Tibial nerve (tissue), 4 donors: ENCODE measurements at regions not wholly inside any gene's neighbourhood (a gene's known extent, or its start where the extent isn't known, plus 50 kb on each side); places are given as distances from the start of the nearest gene placed in this dataset.

Source experiments
- DNase-seq, 2 donors: peaks; one replicate each; pipeline ENCODE4 v3.0.0-alpha.2; 2019; ENCODE audit warnings: low spot score in 2 of 2
- H3K27ac ChIP-seq, 4 donors: fragments of 200-600 bp; sonication (generic) in 3 of 4; one replicate each; pipeline ENCODE4 v1.5.1; 2017 to 2019; ENCODE audit warnings: mild to moderate bottlenecking in 1 of 4
- H3K27me3 ChIP-seq, 2 donors: fragments of 200-600 bp; sonication (generic) in 1 of 2; one replicate each; pipeline versions ENCODE4 v1.5.1 to v1.6.0; 2017 to 2019
- H3K36me3 ChIP-seq, 3 donors: fragments of 200-600 bp; sonication (generic); one replicate each; pipeline ENCODE4 v1.5.1; 2018 to 2019
- H3K4me1 ChIP-seq, 4 donors: fragments of 200-600 bp; sonication (generic) in 3 of 4; one replicate each; pipeline ENCODE4 v1.5.1; 2017 to 2019
- H3K4me3 ChIP-seq, 4 donors: fragments of 200-600 bp; sonication (generic) in 3 of 4; one replicate each; pipeline ENCODE4 v1.5.1; 2017 to 2019; ENCODE audit warnings: mild to moderate bottlenecking in 1 of 4, moderate library complexity in 1 of 4
- H3K9me3 ChIP-seq, 4 donors: fragments of 200-600 bp; sonication (generic) in 3 of 4; one replicate each; pipeline ENCODE4 v1.5.1; 2017 to 2019
- CTCF ChIP-seq, 5 experiments: fragments of 200-600 bp in 3 of 5; fragments of 450-650 bp in 2 of 5; sonication (generic) in 3 of 5; IDR thresholded peaks; one replicate each; pipeline ENCODE4 v1.5.1; 2016 to 2019; ENCODE audit warnings: antibody characterized with exemption in 5 of 5, mild to moderate bottlenecking in 3 of 5, moderate library complexity in 2 of 5
- EP300 ChIP-seq, 2 donors: sonication (generic); formaldehyde crosslinking; IDR thresholded peaks; one replicate each; pipeline ENCODE4 v1.6.1; 2017; ENCODE audit warnings: antibody characterized with exemption in 2 of 2, mild to moderate bottlenecking in 1 of 2
- POLR2A ChIP-seq, 2 donors: fragments of 450-650 bp; IDR thresholded peaks; one replicate each; pipeline ENCODE4 v1.6.1; 2017; ENCODE audit warnings: antibody characterized with exemption in 2 of 2, mild to moderate bottlenecking in 2 of 2, moderate library complexity in 2 of 2
- WGBS, 2 donors: methylation state at CpG; one replicate each; pipeline ENCODE4 v1.1.5; 2018; 5-methylcytosine and 5-hydroxymethylcytosine counted together

- no peak overlapping the region for H3K27ac ChIP-seq
- H3K4me3 ChIP-seq, result no peak overlapping the region
- DNase-seq, result no peak
- whole genome bisulfite sequencing, 2 donors, result 93 to 94% methylated on average over 5 of the region's 5 CpGs
- TF ChIP-seq POLR2A (IDR thresholded peaks at IDR 0.05) (no peak), CTCF (IDR thresholded peaks at IDR 0.05) (no peak), EP300 (IDR thresholded peaks at IDR 0.05) (no peak)
- H3K27me3 ChIP-seq, result no peaks in the 10 kb centered on the region
- no peaks in the 10 kb centered on the region for H3K9me3 ChIP-seq
- no peaks in the 10 kb centered on the region for H3K4me1 ChIP-seq
- H3K36me3 ChIP-seq, result no peaks in the 10 kb centered on the region
Measured at GRCh38 chr2:4832642-4833041, 859.5 kb upstream of the SOX11 start.

DNA sequence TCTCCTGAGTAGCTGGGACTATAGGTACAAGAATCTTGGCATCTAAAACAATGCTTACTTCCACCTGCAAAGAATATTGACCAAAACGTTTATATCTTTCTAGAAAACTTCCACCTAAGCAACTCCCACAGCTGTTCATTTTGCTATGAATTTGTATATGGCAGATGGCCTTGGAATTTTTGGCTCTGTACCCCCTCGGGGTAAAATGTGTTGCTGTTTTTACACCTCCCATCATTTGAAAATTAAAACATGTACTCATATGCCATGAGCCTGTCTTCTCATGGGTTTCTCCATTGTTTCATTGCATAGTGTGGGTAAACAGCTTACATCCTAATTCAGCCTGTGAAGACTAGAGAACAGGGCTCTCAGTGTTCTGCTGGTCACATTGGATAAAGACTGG is 853.6 kb upstream of the SOX11 start:
- no peaks in the 10 kb centered on the region for H3K36me3 ChIP-seq
- H3K9me3 ChIP-seq, result no peaks in the 10 kb centered on the region
- no peaks in the 10 kb centered on the region for H3K4me1 ChIP-seq
- TF ChIP-seq EP300 (IDR thresholded peaks at IDR 0.05) (no peak), CTCF (IDR thresholded peaks at IDR 0.05) (no peak), POLR2A (IDR thresholded peaks at IDR 0.05) (no peak)
- no peak for DNase-seq
- 78 to 79% methylated on average over 2 of the region's 2 CpGs for WGBS, 2 donors
- H3K27ac ChIP-seq, result no peak overlapping the region
- H3K4me3 ChIP-seq, result no peak overlapping the region
- no peaks in the 10 kb centered on the region for H3K27me3 ChIP-seq

- no peak overlapping the region for H3K4me3 ChIP-seq
- no peak for DNase-seq
- H3K9me3 ChIP-seq, result no peaks in the 10 kb centered on the region
- H3K36me3 ChIP-seq, result no peaks in the 10 kb centered on the region
- no peak overlapping the region for H3K27ac ChIP-seq
- H3K27me3 ChIP-seq, result no peaks in the 10 kb centered on the region
- TF ChIP-seq EP300 (IDR thresholded peaks at IDR 0.05) (no peak), CTCF (IDR thresholded peaks at IDR 0.05) (no peak), POLR2A (IDR thresholded peaks at IDR 0.05) (no peak)
- no peaks in the 10 kb centered on the region for H3K4me1 ChIP-seq
- WGBS, 2 donors, result 39 to 50% methylated on average over 2 of the region's 2 CpGs
Measured at GRCh38 chr2:4840791-4841190, 851.4 kb upstream of the SOX11 start.

DNA sequence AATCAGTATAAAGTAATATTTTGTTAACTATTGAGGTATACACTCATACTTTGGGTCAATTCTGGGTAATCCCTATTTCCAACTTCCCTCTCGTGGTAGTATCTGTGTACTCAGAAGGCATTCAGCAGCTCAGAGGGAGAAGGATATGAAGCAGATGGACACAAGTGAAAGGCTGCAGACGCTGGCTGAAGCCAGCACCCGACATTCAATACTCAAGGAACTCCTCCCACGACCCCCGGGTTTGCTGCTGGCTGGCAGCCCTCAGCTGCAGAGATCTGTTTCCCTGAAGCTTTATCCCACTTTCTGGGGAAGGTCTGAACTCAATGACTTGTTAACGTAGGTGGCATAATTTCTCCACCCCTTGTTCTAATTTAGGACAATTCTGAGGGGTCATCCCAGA is 847.3 kb upstream of the SOX11 start:
- H3K4me3 ChIP-seq, result no peak overlapping the region
- whole genome bisulfite sequencing, 2 donors, result 18% methylated on average over 6 of the region's 6 CpGs
- no peak overlapping the region for H3K27ac ChIP-seq
- DNase-seq, result no peak
- H3K4me1 ChIP-seq, result no peaks in the 10 kb centered on the region
- no peaks in the 10 kb centered on the region for H3K27me3 ChIP-seq
- no peak for TF ChIP-seq POLR2A (IDR thresholded peaks at IDR 0.05)
- TF ChIP-seq EP300 (IDR thresholded peaks at IDR 0.05), result no peak
- no peak for TF ChIP-seq CTCF (IDR thresholded peaks at IDR 0.05)
- no peaks in the 10 kb centered on the region for H3K36me3 ChIP-seq
- H3K9me3 ChIP-seq, result no peaks in the 10 kb centered on the region

GRCh38 chr2:4862031-4862430 is 830.2 kb upstream of the SOX11 start:
- H3K4me1 ChIP-seq, result no peaks in the 10 kb centered on the region

More at GRCh38 chr2:4862031-4862430, 830.2 kb upstream of the SOX11 start:
- H3K4me3 ChIP-seq, result no peak overlapping the region
- no peak for DNase-seq
- 66 to 83% methylated on average over 3 of the region's 3 CpGs for WGBS, 2 donors
- H3K27ac ChIP-seq, result no peak overlapping the region
- no peaks in the 10 kb centered on the region for H3K27me3 ChIP-seq
- H3K36me3 ChIP-seq, result no peaks in the 10 kb centered on the region
- TF ChIP-seq EP300 (IDR thresholded peaks at IDR 0.05) (no peak), POLR2A (IDR thresholded peaks at IDR 0.05) (no peak), CTCF (IDR thresholded peaks at IDR 0.05) (no peak)
- H3K9me3 ChIP-seq, result no peaks in the 10 kb centered on the region
